ENCODE measurements at regions not wholly inside any gene's neighbourhood (a gene's known extent, or its start where the extent isn't known, plus 50 kb on each side); places are given as distances from the start of the nearest gene placed in this dataset.

- TF ChIP-seq ATF3 (IDR thresholded peaks at IDR 0.05; ENCODE audit: insufficient read depth, low read depth, low read length): no peak
- TF ChIP-seq BACH1 (IDR thresholded peaks at IDR 0.05; ENCODE audit: low read length): no peak
- no peak for TF ChIP-seq GABPA (IDR thresholded peaks at IDR 0.05; ENCODE audit: borderline replicate concordance, insufficient read depth, low read length)
- no peak for TF ChIP-seq MAX (IDR thresholded peaks at IDR 0.05)
Observed at GRCh38 chr2:134072341-134072740, 181.5 kb upstream of the MGAT5 start (continued).

All from H1 (cell line).